ENCODE measurements at regions not wholly inside any gene's neighbourhood (a gene's known extent, or its start where the extent isn't known, plus 50 kb on each side); places are given as distances from the start of the nearest gene placed in this dataset.

DNA sequence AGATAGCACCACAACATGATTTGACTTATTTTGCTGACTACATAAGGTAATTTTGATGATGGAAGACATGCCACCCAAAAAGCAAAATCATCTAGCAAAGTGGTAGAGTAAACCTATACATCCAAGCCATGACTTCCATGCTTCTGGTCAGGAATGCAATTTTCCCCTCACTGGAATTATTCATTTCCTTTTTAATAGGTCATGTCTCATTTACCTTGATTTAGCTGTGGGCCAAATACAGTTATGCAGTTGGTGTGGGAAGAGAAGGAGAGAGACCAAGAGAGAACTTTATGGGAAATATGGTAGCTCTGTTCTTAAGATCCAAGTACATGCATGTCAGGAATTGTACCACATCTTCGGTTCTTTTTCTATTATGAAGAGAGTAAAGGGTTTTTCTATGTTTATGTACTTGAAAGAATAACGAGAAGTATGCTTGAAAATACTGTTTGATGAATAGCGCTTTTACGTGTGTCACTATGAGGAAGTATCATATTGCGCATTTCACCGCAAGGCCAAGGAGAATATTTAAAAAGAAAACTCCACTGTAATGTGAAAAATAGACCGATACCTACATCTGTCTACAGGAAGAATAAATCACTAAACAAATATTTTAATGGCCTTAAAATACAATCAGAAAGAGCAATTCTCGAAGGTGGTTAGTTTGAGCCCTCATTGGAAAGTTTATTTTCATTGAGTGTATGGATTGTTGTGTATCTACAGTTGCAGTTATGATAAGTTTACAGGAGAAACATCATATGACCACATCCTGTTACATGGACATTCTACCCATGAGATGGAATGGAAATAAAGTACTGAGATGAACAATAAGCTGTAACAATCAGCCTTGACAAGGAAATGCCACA is 134.0 kb downstream of the FOXD1 start:
- H3K4me1 Mint-ChIP-seq (ENCODE audit: low read depth) = peaks cover 5% of the 10 kb centered on the region
- H3K27ac Mint-ChIP-seq = no peak overlapping the region

DNA sequence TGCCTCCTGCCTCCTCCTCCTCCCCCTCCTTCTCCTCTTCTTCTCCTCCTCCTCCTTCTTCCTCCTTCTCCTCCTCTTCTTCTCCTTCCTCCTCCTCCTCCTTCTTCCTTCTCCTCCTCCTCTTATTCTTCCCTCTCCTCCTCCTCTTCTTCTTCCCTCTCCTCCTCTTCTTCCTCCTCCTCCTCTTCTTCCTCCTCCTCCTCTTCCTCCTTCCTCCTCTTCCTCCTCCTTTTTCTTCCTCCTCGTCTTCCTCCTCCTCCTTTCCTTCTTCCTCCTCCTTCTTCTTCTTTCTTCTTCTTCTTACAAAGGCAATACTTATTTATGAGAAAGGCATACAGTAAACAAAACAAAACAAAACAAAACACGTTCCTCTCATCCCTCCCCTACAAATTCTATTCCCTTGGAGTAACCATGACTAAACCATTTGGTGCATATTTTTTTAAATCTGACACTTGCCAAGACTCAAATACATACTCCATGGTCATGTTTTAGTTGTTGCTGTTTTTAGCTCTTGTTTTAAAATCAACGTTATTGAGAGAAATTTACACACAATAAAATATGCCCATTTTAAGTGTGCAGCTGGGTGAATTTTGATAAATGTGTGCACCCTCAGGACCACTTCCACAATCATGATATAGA is 135.6 kb downstream of the FOXD1 start:
- H3K36me3 Mint-ChIP-seq = no peaks in the 10 kb centered on the region
- no peak overlapping the region for H3K27ac Mint-ChIP-seq
- no peaks in the 10 kb centered on the region for H3K9me3 Mint-ChIP-seq (ENCODE audit: low read depth)
- peaks cover 5% of the 10 kb centered on the region for H3K4me1 Mint-ChIP-seq (ENCODE audit: low read depth)
- no peak overlapping the region for H3K4me3 Mint-ChIP-seq
- peaks cover 51% of the 10 kb centered on the region for H3K27me3 Mint-ChIP-seq

More for the DNA sequence above, 134.0 kb downstream of the FOXD1 start:
- Mint-ChIP-seq H3K4me3 (no peak overlapping the region), H3K27me3 (peaks cover 58% of the 10 kb centered on the region), H3K9me3 (ENCODE audit: low read depth) (no peaks in the 10 kb centered on the region), H3K36me3 (no peaks in the 10 kb centered on the region)

DNA sequence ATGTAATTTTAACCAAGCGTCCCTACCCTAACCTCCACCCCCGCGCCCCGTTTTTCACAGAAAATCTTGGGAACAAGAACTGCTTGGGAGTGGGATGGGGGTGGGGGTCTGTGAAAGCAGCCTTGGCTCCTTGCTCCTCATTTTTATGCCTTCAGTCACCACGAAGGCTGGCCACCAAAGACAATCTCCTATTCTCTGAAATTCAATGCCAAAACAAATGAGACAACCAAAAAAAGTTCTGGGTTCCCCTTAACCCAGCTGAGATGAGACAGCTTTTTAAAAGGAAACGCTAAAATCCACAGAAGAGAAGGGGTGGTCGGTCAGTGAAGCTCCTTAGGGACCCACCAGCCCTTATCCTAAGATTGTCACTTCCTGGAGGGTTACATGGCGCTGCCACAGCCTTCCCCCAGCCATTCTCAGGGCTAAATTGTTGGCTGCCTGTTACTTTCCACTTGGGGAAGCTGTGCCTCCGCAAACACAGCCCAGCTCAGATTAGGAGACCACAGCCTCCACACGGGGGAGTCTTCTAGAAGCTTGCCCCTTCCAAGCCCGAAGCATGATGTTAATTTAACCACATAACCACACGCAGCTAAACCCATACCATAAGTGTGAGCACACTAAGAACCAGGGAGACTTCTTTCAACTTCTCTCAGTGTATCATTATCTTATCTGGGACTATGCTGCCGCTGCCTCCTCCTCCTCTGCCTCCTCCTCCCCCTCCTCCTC is 136.3 kb downstream of the FOXD1 start:
- Mint-ChIP-seq H3K27me3 (peaks cover 53% of the 10 kb centered on the region), H3K36me3 (no peaks in the 10 kb centered on the region), H3K4me1 (ENCODE audit: low read depth) (peaks cover 5% of the 10 kb centered on the region), H3K27ac (no peak overlapping the region), H3K4me3 (no peak overlapping the region), H3K9me3 (ENCODE audit: low read depth) (no peaks in the 10 kb centered on the region)

DNA sequence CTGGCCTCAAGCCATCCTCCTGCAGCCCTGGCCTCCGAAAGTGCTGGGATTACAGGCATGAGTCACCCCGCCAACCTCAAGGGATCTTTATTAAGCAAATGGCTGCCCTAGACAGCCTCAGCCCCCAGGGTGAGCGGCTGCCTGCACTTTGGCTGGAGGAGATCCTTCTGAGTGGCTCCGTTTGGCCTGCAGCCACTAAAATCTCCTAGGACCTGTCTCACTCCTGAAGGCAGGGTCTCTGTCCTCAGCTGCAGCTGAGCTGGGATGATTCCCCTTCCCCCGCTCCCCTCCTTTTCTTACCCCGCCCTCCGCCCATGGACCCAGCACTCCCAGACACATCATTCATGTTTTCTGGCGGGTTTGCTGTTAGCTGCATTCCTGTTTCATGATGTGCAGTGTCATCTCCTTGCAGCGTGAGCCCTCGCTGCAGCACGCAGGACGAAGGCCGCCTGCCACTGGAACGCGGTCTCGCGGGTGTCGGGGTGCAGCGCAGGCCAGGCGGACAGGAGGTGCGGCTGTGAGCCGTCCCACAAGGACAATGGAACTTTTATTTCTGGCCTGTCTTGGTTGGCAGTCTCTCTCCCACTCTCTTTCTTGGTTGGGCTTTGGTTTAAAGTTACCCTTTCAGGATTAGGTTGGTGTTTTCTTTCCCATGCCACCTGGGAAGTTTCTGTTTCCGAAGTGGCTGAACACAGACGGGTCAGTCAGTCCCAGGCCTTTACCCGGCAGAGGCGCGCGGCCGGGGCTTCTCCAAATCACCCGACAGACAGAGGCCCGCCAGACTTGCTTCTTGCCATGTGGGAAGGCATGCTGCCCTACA is 137.1 kb downstream of the FOXD1 start:
- no peaks in the 10 kb centered on the region for H3K9me3 Mint-ChIP-seq (ENCODE audit: low read depth)
- H3K36me3 Mint-ChIP-seq = no peaks in the 10 kb centered on the region
- peaks cover 55% of the 10 kb centered on the region for H3K27me3 Mint-ChIP-seq
- H3K4me1 Mint-ChIP-seq (ENCODE audit: low read depth) = peaks cover 5% of the 10 kb centered on the region
- no peak overlapping the region for H3K27ac Mint-ChIP-seq
- H3K4me3 Mint-ChIP-seq = no peak overlapping the region

DNA sequence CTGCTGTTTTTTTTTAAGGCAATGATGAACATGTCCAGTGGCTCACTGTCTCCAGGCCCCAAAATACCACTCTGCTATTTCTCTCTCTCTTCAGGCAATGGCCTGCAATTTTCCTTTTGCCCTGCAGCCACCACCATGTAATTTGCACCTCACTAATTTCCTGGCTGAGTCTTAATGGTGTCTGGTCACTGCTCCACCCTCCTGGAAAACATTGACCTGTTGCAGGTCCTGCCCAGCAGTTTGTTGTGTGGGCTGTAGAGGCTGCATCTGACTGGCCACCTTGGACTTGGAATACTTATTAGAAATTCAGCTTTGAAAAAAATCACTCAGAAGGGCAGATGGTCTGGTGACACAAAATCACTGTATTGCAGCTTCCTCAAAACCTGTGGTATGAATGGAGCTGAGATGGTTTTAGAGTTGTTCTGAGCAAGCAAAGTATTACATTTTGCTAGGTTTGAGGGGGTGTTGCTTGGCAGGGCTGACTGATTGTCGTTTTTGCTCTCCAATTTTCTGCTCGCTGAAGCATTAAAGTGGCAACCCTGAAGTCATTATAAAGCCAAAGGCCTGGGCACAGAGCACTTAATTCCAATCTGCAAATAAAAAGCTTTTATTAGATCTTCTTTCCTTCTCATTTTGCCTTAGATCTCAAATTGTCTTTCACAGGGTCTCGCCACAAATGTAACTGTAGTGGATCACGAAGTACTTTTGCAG is 134.8 kb downstream of the TMEM174 start:
- Mint-ChIP-seq H3K9me3 (ENCODE audit: low read depth) (no peaks in the 10 kb centered on the region), H3K36me3 (peaks cover under 1% of the 10 kb centered on the region), H3K4me3 (no peak overlapping the region), H3K27ac (no peak overlapping the region), H3K27me3 (peaks cover 52% of the 10 kb centered on the region), H3K4me1 (ENCODE audit: low read depth) (peaks cover 7% of the 10 kb centered on the region)

DNA sequence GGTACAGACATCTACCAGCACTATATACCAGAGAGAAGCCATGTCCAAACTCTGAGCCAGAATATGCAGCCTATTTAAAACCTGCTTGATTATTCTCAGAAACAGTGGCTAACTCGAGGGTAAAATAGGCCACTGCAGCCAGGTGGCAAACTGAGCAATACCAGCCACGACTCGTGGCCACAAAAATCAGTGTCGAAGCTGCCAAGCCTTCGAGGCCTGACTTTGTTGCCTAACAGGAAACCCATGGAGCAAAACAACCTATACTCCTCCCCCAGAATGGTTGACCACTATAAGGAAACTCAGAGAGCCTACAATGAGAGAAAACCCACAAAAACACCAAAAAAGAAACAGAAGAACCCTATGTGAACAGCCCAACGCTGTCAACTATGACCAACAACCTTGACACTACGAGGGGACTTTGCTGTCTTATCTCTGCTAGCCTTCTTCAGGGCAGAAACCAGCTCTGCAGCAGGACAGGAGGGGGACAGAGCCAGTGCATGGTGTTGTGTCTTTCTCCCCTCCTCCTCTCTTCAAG is 133.8 kb downstream of the TMEM174 start:
- Mint-ChIP-seq H3K27me3 (peaks cover 54% of the 10 kb centered on the region), H3K36me3 (peaks cover 2% of the 10 kb centered on the region), H3K9me3 (ENCODE audit: low read depth) (no peaks in the 10 kb centered on the region), H3K4me1 (ENCODE audit: low read depth) (peaks cover 4% of the 10 kb centered on the region), H3K4me3 (no peak overlapping the region), H3K27ac (no peak overlapping the region)

DNA sequence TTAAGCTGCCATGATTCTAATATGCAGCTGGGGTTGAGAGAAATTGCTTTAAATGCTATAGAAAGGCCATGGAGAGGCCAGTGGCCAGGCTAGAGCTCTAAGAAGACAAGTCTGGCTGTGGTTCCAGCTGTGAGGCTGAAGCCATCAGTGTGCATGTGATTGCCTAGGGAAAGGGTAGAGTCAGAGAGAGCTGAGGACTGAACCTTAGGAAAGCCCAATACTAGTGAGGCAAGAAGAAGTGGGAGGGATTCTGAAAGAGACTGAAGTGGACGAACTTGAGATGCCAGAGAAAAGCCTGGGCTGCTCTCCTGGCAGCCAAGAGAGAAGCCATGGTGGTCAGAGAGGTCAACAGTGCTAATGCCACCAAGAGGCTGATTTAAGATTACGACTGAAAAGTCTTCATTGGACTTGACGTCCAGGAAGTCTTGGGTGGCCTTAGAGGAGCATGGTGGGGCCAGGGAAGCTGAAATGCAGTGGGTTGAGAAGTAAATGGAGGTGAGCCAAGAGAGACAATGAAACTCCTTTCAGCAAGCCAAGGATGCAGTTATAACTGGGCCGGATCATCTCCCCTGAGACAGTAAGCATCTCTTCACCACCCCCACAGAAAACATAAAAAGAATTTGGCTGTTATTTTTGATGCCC is 133.2 kb downstream of the TMEM174 start:
- H3K27ac Mint-ChIP-seq = no peak overlapping the region
- H3K4me1 Mint-ChIP-seq (ENCODE audit: low read depth) = peaks cover 3% of the 10 kb centered on the region
- peaks cover 2% of the 10 kb centered on the region for H3K36me3 Mint-ChIP-seq
- H3K9me3 Mint-ChIP-seq (ENCODE audit: low read depth) = no peaks in the 10 kb centered on the region
- peaks cover 51% of the 10 kb centered on the region for H3K27me3 Mint-ChIP-seq
- no peak overlapping the region for H3K4me3 Mint-ChIP-seq

DNA sequence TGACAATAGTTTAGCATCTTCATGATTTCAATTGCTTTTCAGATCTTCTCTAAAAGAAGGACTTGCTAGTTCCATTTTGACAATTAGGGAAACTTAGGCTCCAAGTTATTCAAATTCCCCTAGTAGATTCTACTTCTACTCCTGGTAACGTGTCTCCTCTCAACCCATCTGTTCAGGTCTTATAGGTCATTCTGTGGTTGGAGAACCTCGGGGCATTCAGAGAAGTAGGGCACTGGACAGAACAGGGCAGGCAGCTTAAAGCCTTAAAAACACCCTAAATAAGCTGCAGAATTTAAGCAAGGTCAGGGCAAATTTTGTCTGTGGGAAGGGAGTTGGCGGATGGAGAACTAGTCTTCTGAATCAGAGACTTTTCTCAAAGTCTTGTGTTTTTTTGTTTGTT is 132.4 kb downstream of the TMEM174 start:
- peaks cover 2% of the 10 kb centered on the region for H3K36me3 Mint-ChIP-seq
- no peak overlapping the region for H3K27ac Mint-ChIP-seq
- peaks cover 8% of the 10 kb centered on the region for H3K4me1 Mint-ChIP-seq (ENCODE audit: low read depth)
- peaks cover 56% of the 10 kb centered on the region for H3K27me3 Mint-ChIP-seq
- H3K9me3 Mint-ChIP-seq (ENCODE audit: low read depth) = no peaks in the 10 kb centered on the region
- no peak overlapping the region for H3K4me3 Mint-ChIP-seq

DNA sequence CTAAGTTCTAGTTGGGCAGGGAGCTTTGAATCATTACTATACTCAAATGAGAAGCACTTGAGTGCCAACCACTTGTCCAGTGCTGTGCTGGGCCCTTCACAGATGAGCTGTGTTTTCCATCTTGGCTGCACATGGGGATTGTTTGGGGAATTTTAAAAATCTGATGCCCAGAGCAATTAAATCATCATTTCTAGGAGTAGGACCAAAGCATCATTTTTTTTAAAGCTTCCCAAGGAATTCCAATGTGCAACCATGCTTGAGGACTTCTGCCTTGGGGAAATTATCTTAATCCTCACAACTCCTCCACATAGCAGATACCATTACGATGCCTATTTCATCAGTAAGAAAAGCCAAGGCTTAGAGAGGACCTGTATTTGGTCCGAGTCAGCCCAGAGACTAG is 131.4 kb downstream of the TMEM174 start:
- Mint-ChIP-seq H3K27ac (no peak overlapping the region), H3K9me3 (ENCODE audit: low read depth) (no peaks in the 10 kb centered on the region), H3K27me3 (peaks cover 59% of the 10 kb centered on the region), H3K4me3 (no peak overlapping the region), H3K4me1 (ENCODE audit: low read depth) (peaks cover 18% of the 10 kb centered on the region), H3K36me3 (peaks cover 2% of the 10 kb centered on the region)

DNA sequence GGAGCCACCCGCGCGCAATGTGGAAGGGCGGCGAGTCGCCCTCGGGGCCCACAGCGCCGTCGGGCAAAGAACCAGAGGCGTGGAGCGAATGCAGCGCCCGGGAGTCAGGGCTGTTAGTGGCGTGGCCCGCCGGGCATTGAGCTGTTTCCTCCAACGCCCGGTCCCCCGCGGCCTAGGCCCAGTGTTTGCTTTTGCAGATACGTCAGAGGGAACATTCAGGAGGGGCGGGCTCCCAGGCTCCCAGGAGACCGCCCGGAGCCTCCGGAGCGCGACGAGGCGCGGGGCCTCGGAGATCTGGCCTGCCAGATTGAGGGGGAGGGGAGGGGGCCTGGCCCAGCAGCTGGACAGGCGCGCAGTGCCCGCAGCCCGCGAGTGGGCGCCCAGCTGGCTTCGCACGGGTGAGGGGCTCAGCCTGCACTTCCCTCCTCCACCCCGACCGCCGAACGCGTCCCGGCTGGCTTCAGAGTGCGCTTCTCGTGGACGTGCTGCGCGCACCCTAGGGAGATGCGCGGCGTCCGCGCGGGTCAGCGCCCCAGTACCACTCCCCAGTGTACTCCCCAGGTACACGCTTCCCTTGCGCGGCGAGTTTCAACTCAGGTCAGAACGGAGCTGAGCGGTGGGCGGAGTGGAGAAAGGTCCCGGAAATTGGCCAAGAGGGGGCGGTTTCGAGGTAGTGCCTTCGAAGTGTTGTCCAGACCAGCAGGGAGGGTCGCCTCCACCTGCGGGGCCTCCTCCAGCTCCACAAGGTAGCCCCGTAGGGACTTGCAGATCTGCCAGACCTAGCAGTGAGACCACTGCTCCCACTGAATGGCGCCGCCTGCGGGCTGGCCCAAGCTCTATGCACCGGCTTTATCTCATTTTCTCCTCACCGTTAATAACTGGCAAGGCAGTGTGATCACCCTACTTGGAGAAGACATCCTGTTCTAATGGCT is 130.4 kb downstream of the TMEM174 start:
- no peak overlapping the region for H3K27ac Mint-ChIP-seq
- H3K4me1 Mint-ChIP-seq (ENCODE audit: low read depth) = peaks cover 25% of the 10 kb centered on the region
- no peaks in the 10 kb centered on the region for H3K9me3 Mint-ChIP-seq (ENCODE audit: low read depth)
- peaks cover 2% of the 10 kb centered on the region for H3K36me3 Mint-ChIP-seq
- peak overlapping the region; percentile 79 for H3K4me3 Mint-ChIP-seq
- H3K27me3 Mint-ChIP-seq = peaks cover 64% of the 10 kb centered on the region

DNA sequence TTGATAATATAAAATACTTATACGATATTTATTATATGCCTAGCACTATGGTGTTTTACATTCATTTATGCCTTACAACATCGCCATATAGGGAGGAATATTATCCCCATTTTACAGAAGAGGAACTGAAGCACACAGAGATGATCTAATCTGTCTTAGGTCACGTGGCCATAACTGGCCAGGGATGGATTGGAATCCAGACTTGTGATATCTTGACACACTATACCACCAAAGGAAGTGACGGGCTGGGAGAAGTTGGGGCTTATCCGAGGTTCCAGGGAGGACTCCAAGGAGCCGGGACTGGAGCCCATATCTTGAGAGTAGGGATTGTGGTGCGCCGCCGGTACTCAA is 129.8 kb downstream of the TMEM174 start:
- H3K36me3 Mint-ChIP-seq = peaks cover 2% of the 10 kb centered on the region
- H3K27ac Mint-ChIP-seq = no peak overlapping the region
- no peaks in the 10 kb centered on the region for H3K9me3 Mint-ChIP-seq (ENCODE audit: low read depth)
- H3K27me3 Mint-ChIP-seq = peaks cover 62% of the 10 kb centered on the region
- H3K4me3 Mint-ChIP-seq = peak overlapping the region; percentile 79
- H3K4me1 Mint-ChIP-seq (ENCODE audit: low read depth) = peaks cover 25% of the 10 kb centered on the region

DNA sequence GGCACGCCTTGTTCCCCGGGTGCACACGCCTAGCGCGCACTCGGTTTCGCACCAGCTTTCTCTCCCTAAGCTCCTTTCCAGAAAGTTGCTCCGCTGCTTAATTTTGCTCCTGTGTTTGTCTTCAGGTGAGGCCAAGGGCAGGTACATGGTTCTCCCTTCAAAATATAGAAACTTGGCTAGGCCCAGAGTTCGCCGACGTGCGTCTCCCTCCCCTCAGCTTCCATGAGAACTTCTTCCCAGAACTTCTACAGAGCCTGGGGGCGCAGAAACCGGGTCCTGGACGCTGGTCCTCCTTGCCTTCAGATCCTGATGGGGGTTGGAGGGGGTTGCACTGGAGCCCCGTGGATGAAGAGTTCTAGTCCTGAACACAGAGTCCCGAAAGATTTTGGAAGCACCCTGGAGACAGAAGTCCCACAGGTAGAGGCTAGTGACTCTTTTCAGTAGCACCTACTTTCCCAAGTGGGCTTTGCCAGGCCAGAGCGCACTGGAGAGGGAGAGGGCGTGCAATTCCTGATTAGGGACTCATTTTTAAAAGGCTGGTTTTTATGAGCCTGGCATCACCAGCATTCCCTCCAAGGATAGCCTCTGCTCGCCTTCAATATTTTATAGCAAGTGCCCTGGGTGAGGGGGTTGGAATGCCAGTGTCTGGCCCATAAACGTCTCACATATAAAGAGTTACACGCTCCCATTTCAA is 128.4 kb downstream of the TMEM174 start:
- H3K36me3 Mint-ChIP-seq = peaks cover 2% of the 10 kb centered on the region

More for the DNA sequence above, 128.4 kb downstream of the TMEM174 start:
- no peak overlapping the region for H3K4me3 Mint-ChIP-seq
- no peak overlapping the region for H3K27ac Mint-ChIP-seq
- no peaks in the 10 kb centered on the region for H3K9me3 Mint-ChIP-seq (ENCODE audit: low read depth)
- H3K27me3 Mint-ChIP-seq = peaks cover 65% of the 10 kb centered on the region
- H3K4me1 Mint-ChIP-seq (ENCODE audit: low read depth) = peaks cover 30% of the 10 kb centered on the region

Data from activated naive CD8-positive, alpha-beta T cell (primary cell).